UCSD-AML1 (cell line): ENCODE measurements at regions not wholly inside any gene's neighbourhood (a gene's known extent, or its start where the extent isn't known, plus 50 kb on each side); places are given as distances from the start of the nearest gene placed in this dataset.
"Not testable (repeated sequence)": the region's sequence is repeated elsewhere in the genome, so short reads cannot be mapped to it uniquely, and the experiment has no call there.

Source experiments
- DNase-seq: peaks from one replicate; lab custom pipeline; 2025; ENCODE audit not compliant: unreplicated experiment; lab: John Stamatoyannopoulos, UW

DNA sequence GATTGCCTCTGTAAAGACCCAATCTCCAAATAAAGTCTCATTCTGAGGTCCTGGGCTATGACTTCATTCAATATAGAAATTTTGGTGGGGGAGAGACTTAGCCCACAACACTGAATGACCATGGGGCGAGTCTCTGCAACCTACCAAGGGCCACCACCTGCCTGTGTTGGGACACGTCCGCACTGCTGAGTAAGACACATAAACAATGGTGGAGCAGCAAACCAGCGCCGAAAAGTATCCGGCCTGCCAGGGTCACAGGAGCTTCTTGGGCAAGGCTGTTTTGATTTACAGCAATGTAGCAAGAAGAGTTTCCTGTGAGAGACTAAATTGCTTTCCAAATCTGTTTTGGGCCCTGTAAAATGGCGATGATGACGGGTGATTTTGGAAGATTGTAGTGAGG lies 122.3 kb downstream of the SHANK2 start:
- no peak for DNase-seq

DNA sequence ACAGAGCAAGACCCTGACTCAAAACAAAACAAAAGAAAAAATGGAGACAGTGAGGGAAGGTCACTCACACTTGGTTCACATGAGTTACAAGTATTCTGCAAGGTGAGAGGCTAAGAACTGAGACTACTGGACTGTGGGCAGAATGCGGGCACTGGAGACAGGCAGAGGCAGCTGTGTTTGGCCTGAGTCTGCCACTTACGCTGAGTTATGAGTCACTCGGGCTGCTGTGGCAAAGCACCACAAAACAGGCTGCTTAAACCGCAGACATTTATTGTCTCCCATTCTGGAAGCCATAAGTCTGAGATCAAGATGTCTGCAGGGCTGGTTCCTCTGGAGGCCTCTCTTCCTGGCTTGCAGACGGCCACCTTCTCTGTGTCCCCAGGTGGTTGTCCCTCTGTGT lies 122.8 kb downstream of the SHANK2 start:
- no peak for DNase-seq

DNA sequence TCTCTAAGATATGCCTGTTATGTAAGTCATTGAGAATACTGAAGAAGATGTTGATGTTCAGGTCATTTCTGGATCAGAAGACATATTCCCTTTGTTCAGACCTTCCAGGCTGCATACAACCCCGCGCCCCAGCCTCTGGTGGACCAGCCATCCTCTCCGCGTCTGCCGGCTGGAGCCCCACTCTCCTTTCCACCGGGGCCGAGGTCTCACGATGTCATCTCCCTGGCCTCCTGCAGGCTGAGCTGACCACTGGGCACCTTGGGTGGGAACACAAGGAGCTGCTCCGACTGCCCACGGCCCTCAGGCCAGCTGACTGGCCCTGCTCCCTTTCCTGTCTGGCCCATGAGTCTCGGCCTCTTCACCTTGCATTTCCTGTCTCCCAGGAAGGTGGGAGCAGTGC lies 124.6 kb downstream of the SHANK2 start:
- no peak for DNase-seq

DNA sequence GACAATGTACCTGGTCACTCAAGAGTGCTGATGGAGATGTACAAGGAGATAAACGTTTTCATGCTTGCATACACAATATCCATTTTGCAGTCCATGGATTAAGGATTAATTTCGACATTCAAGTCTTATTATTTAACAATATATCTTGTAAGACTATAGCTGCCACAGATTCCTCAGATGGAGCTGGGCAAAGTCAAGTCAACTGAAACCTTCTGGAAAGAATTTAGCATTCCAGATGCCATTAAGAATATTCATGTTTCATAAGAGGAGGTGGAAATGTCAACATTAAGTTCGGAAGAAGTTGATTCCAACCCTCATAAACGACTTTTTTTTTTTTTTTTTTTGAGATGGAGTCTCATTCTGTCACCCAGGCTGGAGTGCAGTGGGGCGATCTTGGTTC lies 126.0 kb downstream of the SHANK2 start:
- DNase-seq = not testable (repeated sequence)

DNA sequence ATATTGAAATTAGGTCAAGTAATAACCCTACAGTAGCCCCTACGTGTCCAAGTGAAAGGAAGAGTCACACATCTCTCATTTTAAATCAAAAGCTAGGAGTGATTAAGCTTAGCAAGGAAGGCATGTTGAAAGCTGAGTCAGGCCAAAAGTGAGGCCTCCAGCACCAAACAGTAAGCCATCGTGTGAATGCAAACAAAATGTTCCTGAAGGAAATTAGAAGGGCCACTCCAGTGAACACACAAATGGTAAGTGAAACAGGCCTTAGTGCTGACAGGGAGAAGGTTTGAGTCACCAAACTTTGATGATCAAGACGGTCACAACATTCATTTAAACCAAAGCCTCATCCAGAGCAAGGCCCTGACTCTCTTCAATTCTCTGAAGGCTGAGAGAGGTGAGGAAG lies 127.2 kb downstream of the SHANK2 start:
- DNase-seq = no peak

DNA sequence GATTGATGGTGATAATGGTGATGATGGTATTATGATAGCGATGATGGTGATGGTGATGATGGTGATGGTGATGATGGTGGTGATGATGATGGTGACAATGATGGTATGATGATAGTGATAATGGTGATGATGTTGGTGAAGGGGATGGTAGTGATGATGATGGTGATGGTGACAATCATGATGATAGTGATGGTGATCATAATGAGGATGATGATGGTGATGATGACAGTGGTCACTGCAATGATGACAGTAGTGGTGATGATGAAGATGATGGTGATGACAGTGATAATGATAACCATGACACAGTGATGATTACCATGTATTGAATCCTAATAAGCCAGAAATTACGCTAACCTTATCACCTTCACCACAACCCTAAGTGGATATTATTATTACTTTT lies 128.2 kb downstream of the SHANK2 start:
- no peak for DNase-seq

DNA sequence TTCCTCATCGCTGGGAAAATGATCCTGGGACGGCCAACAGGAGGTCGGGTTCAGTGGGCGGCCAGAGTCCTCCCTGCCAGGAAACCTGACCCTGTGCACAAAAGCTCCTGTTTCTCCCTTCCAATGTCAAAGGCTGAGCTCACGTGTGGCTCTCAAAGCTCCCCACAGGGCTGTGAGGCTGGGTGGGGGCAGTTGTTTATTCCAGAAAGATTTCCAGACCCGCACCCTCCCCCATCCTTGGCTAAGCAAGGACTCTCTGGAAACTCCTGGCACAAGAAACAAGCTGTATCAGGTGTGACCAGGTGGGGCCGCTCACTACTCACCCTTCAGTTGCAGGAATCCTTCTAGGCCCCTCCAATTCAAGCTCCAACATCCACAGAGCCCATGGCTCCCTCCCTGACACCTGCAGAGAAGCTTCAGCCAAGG lies 131.9 kb downstream of the SHANK2 start:
- DNase-seq = no peak

DNA sequence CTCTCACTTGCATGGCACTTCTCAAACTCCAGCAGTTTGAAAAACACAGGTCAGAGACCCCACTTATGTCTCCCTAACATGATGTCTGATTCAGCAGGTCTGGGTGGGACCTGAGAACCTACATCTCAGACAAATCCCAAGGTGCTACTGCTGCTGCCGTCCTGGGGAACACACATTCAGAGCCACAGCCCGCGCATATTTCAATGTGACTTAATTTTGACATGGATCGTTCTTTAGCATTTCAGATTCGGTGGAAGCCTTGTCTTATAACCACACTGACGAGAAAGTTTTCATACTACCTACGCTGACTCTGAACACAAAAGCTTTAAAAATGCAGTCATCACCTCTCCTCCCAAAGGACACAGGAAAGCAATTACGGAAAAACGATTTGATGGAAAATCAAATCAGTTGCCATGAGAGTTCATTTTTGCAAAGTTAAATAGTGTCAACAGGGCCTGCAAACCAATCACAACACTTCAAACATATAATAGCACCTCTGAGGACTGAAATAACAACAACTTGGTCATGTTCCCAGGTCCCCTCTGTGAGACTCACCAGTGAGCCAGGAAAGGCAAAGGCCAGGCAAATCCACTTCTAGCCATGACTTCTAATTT lies 132.6 kb downstream of the SHANK2 start:
- DNase-seq = no peak

DNA sequence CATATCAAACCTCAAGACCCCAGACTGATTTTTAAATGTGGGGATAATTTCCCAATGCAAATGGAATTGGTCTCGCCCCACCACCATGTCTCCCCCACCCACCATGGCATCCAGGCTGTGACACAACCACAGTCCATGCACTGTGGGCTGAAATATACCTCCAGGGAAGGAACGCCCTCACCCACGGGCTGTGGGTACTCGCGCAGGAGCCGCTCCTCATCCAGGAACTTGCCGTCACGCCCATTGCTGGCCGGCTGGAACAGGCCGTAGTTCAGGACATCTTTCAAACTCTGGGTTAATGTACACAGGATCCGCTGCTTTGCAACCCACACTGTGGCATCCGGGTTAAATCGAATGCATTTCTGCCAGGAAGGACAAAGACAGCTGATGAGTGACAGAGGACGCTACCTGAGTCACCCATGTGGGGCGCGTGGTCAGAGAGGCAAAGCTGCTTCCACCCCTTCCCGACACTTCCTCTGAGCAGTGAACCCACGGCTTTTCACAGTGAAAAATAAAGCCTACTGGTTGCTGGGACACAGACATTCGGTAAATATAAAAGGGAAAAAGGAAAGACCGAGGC lies 133.6 kb downstream of the SHANK2 start:
- no peak for DNase-seq

DNA sequence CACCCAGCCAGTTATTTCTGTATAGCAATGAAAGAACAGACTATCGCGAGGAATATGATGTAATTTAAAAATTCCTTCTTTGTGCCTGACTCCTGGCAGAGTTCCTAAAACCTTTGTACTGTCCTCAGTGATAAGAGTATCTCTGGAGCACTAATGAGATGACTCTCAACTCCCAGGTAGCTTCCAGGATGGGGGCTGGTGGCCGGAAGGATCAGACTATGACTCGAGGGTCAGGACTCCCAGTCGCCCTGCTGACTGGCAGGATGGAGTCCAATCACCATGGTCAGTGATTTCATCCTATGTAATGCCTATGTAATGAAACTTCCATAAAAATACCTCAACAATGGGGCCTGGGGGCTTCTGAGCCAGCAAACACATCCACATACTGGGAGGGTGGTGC lies 135.1 kb downstream of the SHANK2 start:
- no peak for DNase-seq

DNA sequence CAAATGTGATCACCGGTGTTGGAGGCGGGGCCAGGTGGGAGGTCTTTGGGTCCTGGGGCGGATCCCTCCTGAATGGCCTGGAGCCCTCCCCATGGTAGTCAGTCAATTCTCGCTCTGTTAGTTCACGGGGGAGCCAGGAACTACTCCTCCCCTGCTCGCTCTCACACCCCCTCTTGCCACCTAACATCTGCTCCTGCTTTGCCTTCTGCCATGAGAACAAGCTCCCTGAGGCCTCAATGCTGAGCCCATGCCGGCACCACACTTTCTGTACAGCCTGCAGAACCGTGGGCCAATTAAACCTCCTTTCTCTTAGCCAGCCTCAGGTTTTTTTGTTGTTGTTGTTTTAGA lies 135.7 kb downstream of the SHANK2 start:
- no peak for DNase-seq

DNA sequence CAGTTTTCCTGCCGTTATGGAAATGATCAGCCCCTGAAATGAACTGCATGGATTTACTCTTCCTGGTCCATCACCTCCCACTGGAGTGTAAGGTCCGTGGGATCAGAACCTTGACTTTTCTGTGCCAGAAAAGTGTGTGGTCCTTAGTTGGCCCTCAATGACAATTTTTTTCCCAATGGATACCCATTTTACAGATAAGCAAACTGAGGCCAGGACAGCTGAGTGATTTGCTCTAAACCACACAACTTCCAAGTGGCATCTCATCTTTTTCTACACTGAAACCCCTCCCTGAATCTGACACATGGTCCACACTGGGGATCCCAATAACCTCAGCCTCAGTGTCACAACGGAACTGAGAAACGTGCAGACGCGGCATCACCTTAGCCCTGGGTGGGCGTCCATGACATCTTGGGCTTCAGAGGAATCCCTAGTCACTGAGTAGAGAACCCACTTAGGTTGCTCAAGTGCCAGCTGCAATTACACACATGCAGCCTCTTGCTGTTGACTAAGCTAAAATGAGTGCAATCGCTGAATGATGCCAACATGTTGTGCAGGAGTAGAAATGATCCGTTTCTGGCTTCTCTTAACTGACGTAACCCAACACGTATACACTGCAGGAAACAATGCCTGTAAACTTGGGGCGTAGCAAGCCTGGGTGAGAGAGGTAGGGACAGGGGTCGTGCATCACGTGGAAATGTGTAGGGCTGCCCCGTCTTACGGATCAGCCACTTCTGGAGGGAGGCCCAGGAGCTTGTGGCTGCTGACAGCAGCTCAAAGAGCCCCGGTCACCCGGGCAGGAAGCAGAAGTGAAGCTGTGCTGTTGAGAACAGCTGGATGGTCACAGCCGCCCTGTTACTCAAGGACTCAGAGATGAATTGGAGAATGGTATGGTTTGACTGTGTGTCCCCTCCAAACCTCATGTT lies 136.3 kb downstream of the SHANK2 start:
- no peak for DNase-seq

DNA sequence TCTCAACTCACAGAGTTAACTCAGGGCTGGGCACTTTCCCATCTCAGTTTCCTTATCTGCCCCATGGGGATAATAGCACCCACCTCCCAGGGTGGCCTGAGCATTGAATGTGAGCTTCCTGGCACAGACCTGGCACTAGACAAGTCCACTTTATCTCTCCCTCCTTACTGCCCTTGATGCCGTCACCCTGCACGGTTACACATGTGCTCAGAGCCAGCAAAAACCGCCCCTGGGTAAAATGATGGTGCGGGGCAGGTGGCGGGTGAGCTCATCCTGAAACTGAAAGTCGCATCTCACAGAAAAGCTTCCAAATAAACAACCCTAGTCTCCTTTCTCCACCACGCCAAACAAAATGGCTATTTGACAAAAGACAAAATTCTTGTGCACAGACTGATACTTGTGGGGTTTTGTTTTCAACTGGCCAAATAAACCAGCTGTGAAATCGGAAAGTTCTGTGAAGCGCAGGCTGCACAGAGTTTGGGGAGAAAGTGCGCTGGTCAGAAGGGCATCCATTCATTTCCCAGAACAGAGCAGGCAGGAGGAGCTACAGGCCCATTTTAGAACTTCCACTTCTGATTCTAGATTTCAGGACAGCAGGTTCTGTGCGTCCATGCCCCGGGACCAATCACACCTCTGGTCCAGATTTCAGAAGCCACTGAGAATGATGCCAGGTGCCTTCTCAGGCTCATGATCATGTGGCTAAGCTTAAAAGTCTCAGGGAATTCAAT lies 138.1 kb downstream of the SHANK2 start:
- DNase-seq = no peak

DNA sequence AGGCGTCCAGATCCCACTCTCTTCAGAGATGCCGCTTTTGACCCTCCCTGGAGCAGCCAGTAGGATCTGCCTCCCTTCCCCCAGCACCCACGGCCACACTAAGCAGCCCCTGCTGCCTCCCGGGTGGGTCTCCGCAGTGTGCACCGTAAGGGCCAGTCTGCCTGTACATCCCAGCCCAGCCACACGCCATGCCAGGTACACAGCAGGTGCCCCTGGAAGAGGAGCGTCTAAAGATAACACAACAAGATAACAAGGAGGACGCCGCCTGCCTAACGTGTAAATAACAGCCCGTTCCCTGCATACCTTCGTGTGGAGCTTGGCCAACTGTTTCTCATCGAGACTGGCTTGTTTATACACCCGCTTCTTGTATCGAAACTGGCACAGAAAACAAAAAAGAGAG lies 139.4 kb downstream of the SHANK2 start:
- no peak for DNase-seq

DNA sequence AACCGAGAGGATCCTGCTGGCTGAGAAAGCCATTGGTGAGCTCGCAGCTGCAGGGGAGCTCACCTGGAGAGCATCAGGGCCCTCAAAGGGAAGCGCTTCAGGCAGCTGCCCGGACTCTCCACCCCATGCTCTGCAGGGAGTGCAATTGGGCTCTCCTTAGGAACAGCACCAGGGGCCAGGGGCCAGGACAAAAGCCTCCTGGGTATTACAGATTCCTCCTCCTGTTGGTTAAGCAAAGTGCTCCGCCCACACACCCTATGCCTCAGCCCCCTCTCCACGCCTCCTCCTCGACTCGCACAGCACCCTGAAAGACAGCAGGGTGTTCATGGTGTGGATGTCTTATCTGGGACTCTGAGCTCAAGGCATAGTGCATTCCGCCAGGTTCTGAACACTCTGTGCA lies 139.9 kb downstream of the SHANK2 start:
- no peak for DNase-seq

DNA sequence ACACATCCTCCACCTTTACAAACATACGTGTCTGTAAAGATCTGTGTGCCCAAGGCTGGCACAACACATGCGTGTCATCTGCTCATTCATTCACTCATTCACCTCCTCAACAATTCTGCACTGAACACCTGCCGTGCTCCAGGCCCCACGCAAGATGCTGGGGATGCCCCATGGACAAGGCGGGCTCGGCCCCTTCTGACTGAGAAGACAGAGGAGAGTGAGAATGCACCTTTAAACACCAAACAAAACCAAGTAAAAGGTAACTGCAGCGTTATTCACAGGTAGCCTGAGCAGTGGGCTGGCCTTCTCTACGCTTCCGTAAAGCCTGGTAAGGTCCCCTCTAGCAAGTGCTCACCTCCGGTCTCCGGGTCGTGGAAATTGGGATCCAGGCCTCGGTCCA lies 142.8 kb downstream of the SHANK2 start:
- no peak for DNase-seq

DNA sequence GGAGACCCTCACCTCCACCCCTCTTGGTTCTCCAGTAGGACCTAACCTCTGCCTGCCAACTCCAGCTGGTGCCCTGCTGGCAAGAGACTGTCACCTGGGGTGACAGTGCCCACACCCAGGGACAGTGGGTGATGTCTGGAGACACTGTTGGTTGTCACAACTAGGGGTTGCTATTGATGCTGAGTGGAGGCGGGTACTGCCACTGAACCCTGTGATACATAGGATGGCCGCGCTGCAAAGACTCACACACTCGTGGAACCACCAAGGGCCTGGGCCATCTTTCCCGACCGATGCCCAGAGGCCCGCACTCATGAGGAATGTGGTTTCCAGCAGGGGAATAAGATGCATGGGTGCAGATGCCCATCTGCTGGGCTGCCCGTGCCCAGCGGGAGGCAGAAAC lies 143.2 kb downstream of the SHANK2 start:
- DNase-seq = no peak

DNA sequence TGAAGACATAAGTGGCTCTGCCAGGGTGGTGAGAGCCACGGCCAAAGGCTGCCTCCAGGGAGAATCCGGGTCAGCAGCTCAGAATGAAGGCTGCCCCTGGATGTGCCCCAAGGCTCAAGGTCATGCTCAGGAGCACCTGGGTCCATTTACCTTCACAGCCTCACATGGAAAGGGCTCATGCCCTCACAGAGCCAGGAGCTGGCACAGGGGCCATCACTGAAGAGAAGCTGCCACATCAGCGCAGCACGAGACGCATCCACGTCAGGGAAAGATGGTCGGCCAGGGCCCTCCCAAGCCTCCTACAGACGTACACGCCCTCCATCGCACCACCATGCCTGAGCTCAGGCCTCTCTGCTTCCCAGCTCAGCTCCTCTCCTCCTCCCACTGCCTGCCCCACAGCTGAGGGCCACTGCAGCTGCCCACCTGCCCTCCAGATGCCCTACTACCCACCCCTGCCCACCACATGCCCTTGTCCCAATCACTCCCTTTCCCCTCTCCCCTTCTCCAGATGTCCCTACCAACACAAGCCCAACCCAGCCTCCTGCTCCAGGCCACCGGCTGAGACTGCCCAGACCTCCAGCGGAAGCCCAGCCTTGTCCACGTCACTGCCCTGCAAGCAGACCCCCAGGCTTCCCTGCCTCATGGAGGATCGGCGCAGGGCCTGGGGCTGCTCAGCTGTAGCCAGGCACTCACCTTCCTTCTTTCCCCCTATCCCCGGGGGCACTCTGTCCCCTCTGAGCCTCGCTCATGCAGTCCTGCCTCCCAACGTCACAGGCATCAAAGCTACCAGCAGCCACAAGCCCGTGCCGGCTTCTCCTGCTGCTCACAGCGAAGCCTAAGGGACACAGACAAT lies 144.1 kb downstream of the SHANK2 start:
- no peak for DNase-seq

DNA sequence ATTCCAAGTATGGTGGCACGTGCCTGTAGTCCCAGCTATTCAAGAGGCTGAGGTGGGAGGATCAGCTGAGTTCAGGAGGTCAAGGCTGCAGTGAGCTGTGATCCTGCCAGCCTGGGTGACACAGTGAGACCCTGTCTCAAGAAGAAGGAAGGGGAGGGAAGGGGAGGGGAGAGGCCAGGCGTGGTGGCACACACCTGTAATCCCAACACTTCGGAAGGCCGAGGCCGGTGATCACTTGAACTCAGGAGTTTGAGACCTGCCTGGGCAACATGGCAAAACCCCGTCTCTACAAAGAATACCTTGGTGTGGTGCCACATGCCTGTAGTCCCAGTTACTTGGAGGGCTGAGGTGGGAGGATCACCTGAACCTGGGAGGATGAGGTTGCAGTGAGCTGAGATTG lies 145.7 kb downstream of the SHANK2 start:
- no peak for DNase-seq

DNA sequence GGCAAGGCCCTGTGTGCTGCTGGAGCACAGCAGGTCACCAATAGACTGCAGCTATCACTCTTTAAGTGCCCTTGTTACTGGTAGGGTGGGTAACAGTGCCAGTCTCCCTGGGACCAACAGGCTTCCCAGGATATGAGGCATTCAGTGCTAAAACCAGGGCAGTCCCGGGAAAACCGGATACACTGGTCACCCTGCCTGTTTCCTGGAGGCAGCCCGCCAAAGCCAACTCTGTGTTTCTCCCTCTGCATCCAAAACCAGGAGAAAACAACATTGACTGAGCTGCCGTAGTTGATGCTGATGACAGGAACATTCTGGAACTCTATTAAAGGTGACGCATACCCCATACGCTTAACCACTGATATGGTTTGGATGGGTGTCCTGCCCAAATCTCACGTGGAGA lies 149.1 kb downstream of the SHANK2 start:
- no peak for DNase-seq
